Tibial nerve (tissue), 4 donors: ENCODE measurements at regions not wholly inside any gene's neighbourhood (a gene's known extent, or its start where the extent isn't known, plus 50 kb on each side); places are given as distances from the start of the nearest gene placed in this dataset.

Source experiments
- CTCF ChIP-seq, 5 experiments: fragments of 200-600 bp in 3 of 5; fragments of 450-650 bp in 2 of 5; sonication (generic) in 3 of 5; IDR thresholded peaks; one replicate each; pipeline ENCODE4 v1.5.1; 2016 to 2019; ENCODE audit warnings: antibody characterized with exemption in 5 of 5, mild to moderate bottlenecking in 3 of 5, moderate library complexity in 2 of 5
- EP300 ChIP-seq, 2 donors: sonication (generic); formaldehyde crosslinking; IDR thresholded peaks; one replicate each; pipeline ENCODE4 v1.6.1; 2017; ENCODE audit warnings: antibody characterized with exemption in 2 of 2, mild to moderate bottlenecking in 1 of 2
- POLR2A ChIP-seq, 2 donors: fragments of 450-650 bp; IDR thresholded peaks; one replicate each; pipeline ENCODE4 v1.6.1; 2017; ENCODE audit warnings: antibody characterized with exemption in 2 of 2, mild to moderate bottlenecking in 2 of 2, moderate library complexity in 2 of 2

GRCh38 chr3:176927706-176928581 is 269.3 kb downstream of the TBL1XR1 start:
- TF ChIP-seq CTCF (IDR thresholded peaks at IDR 0.05) (no peak), POLR2A (IDR thresholded peaks at IDR 0.05) (no peak), EP300 (IDR thresholded peaks at IDR 0.05) (no peak)
